ENCODE measurements at regions not wholly inside any gene's neighbourhood (a gene's known extent, or its start where the extent isn't known, plus 50 kb on each side); places are given as distances from the start of the nearest gene placed in this dataset.

DNA sequence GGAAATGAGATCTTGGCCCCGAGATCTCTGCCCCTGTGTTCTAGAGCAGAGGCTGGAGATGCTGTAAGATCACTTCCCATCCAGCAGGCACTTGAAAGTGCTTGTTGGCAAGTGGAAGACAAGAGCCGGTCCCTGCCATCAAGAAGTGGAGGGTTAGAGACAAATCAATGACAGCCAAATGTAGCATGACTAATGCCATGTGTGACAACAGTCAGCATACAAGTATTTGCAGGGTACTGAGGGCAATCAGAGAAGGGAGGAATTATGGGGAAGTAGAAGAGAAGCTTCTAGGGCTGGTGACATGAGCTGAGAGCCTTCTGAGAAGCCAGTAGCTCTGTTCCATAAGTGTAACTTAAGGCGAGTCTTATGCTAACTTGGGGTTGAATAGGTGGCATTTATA is 58.6 kb downstream of the TMEM17 start:
- DNase-seq (ENCODE audit: low spot score), result no peak

- no peak for DNase-seq (ENCODE audit: low spot score)
These were observed 59.5 kb downstream of the TMEM17 start for GRCh38 chr2:62446491-62446890.

- DNase-seq (ENCODE audit: low spot score), result no peak
These were observed 62.1 kb downstream of the TMEM17 start for GRCh38 chr2:62443886-62444285.

- no peak for DNase-seq (ENCODE audit: low spot score)
These were observed 62.5 kb downstream of the TMEM17 start for GRCh38 chr2:62443471-62443870.

DNA sequence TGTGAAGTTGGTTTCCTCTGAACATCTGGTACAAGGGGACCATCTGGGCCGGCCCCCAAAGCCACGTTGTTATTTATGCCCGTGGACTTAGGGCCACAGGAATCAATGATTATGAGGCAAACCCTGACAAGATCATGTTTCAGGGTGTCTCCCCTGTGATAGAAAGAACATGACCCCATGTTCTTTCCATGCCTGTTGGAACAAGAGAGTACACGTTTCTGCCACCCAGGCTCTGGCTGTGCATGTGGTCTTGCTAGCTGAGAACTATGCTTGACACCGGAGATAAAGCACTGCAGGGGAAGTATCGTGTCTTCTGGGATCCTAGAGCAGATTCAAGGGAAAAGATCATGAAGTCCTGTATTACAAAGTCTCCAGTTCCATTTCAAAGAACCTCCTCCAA is 64.2 kb downstream of the TMEM17 start:
- DNase-seq (ENCODE audit: low spot score), result no peak

DNA sequence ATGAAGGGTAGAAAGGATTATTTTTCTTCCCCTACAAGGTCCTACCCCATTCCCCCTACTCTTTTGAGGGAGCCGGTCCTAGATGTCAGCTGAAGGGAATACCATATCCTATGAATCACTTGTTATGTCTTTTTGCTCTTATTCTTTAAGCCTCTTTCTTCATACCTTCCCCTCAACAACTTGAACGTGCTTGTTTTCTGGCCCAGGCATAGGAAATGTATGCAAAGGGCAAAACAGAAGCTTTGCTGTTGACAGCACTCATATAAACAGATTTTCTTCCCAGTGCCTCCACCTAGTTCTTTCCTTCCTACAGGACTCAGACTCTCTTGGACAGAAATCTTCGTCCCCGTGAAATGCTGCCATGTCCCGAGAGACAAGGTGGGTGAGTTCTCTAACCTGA is 64.6 kb downstream of the TMEM17 start:
- no peak for DNase-seq (ENCODE audit: low spot score)

- DNase-seq (ENCODE audit: low spot score), result no peak
These were observed 65.6 kb downstream of the TMEM17 start for GRCh38 chr2:62440281-62440946.

DNA sequence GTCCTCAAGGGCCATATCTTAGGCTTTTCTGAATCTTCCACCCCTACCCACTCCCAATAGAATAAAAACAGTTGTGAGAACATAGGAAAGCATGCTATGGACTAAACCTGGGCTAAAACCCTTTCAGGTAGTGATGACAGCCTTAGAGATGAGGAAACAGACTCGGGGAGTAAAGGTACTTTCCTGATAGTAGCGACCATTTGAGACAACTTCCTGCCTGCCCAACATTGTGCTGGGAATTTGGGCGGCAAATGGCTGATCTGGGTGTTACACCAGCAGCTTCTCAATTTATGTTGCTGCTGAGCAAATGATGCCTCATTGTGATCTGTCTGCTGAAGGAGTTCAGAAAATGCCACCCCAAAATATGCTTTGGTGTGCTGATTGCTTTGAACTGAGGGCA is 66.6 kb downstream of the TMEM17 start:
- DNase-seq (ENCODE audit: low spot score), result no peak

GRCh38 chr2:62437785-62438184 is 68.2 kb downstream of the TMEM17 start:
- no peak for DNase-seq (ENCODE audit: low spot score)

DNA sequence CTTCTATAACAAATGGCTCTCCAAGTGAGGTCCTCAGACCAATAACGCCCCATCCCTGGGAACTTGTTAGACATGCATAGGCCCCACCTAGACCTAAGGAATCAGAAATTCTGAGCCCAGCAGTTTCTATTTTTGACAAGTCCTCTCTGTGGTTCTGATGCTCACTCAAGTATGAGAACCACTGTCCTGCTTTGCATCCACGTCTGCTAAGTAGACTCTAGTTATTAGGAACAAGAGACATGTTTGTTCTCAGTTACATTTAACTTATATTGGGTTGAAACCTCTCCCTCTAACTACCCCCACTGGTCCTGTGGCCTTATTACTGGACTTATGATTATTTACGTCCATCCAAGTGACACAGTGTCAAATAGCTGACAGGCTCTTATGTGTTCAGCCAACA is 70.3 kb downstream of the TMEM17 start:
- DNase-seq (ENCODE audit: low spot score), result no peak

DNA sequence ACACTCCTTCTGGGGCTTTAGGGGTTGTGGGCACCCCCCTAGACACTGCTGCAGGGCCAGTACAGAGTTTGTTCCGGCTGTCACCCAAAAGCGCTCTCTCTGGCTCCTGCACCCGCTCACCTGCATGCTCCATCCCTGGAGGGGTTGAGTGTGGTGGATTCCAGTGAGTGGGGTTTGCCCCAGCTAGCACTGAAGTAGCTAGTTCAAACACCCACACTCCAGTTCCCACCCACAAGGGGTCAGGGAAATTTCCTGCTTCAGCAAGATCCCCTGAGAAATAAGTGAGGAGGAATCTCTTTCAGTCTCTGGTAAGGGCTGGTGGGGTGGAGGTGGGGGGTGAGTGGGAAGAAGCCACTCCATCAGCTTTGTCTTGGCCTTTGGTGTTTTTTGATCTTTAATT is 73.6 kb downstream of the TMEM17 start:
- DNase-seq (ENCODE audit: low spot score), result no peak

- DNase-seq (ENCODE audit: low spot score), result no peak
These were observed 74.5 kb downstream of the TMEM17 start for GRCh38 chr2:62431512-62431911.

- DNase-seq (ENCODE audit: low spot score), result no peak
These were observed 75.8 kb downstream of the TMEM17 start for GRCh38 chr2:62430146-62430545.

GRCh38 chr2:62427146-62427545 is 78.8 kb downstream of the TMEM17 start:
- no peak for DNase-seq (ENCODE audit: low spot score)

DNA sequence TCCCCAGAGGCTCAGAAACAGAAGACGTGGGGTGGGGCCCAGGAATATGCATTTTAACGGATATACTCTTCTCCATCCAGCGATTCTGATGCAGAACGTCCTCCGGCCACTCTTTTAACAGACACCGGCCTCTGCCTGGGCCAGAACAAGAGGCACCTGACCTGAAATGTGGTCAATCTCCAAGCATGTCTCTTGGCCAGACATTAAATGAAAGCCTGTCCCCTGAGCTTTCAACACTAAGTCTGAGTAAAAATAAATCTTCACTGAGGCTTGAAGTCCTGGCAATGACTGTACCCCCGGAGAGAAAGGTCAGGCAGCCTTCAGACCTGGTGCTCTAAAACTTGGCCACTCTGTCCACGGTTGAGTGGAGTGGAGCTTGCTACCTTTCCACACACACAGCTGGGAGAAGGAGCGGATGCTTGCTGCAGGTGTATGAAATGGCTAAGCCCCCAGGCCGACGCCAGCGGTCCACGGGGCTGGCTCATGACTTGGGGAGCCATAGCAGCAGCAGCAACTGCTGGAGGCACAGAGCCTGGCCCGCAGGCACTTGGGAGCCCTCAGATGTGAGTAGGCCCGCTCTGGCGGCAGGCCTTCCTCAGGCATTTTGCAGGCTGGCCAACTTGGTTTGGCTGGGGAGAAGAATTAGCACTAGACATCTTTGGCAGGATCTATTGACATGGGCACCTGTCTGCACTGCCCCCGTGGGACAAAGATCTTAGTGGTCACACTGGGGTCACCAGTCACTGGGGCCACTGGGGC is 79.7 kb downstream of the TMEM17 start:
- DNase-seq (ENCODE audit: low spot score), result no peak

- no peak for DNase-seq (ENCODE audit: low spot score)
These were observed 80.3 kb downstream of the TMEM17 start for GRCh38 chr2:62425684-62426083.

- no peak for DNase-seq (ENCODE audit: low spot score)
These were observed 81.1 kb downstream of the TMEM17 start for GRCh38 chr2:62424899-62425298.

- no peak for DNase-seq (ENCODE audit: low spot score)
These were observed 82.0 kb downstream of the TMEM17 start for GRCh38 chr2:62423883-62424458.

- DNase-seq (ENCODE audit: low spot score), result no peak
These were observed 82.8 kb downstream of the TMEM17 start for GRCh38 chr2:62423235-62423634.

DNA sequence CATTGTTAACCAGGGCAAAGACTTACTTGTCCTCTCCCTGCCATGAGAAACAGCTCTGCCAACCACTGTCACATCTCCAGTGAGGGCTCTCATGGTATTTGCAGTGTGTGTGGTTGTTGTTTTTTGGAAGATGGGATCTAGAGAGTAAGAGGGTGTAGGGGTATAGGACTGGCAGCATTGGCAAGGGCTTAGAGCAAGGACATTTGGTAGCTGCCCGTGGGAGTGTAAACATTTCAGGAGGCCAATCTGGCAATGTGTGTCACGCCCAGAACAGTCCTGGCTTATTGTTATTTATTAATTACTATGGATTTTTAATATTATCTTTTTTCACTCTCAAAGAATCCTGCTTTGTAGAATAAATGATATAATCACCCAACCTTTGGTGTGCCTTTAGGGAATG is 90.5 kb downstream of the TMEM17 start:
- no peak for DNase-seq (ENCODE audit: low spot score)

DNA sequence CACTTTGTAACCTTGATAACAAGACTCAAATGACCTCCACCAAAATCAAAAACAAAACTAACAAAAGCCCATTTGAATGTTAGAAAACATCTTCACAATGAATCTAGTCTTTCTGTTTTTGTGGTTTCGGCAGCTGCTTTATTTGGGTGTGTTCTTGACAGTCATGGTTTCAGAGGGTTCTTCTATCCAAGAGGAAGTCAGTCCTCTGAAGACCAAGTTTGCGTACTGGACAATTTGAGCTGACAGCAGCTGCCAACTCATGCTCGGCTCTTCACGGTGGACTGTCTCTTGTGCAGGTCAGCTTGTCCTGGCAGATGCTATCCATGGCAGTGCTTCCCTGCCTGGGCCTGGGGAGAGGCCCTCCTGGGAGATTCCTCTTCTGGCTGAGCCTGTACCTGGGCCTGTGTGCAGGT is 91.0 kb downstream of the TMEM17 start:
- no peak for DNase-seq (ENCODE audit: low spot score)

- no peak for DNase-seq (ENCODE audit: low spot score)
These were observed 92.8 kb downstream of the TMEM17 start for GRCh38 chr2:62413116-62413663.

DNA sequence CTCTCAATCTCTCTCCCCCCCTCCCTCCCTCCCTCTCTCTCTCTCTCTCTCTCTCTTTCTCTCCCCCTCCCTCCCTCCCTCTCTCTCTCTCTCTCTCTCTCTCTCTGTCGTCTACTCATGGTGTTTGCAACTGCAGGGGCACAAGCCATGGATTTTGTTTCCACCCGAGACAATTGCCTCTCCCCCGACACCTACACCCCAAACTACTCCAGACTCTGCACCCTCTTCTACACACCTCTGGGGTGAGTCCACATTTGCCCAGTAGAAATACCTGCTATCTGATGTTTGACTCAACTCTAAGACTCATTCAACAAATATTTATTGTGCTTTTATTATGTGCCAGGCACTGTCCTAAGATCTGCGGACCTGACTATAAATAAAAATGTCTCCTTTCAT is 93.7 kb downstream of the TMEM17 start:
- no peak for DNase-seq (ENCODE audit: low spot score)
